ENCODE measurements at regions not wholly inside any gene's neighbourhood (a gene's known extent, or its start where the extent isn't known, plus 50 kb on each side); places are given as distances from the start of the nearest gene placed in this dataset.

DNA sequence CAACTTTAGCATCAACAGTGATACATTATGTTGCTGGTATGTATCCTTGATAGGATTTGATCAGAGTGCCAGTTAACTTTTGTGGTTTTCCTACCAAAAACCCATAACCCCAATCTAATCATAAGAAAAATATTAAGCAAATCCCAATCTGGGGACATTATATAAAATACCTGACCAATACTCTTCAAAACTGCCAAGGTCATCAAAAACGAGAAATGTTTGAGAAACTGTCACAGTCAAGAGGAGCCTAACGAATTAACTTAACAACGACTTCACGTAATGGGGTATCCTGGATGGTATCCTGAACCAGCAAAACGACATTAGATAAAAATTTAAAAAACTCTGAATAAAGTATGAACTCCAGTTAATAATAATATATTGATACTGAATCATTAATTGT is 51.7 kb upstream of the SRFBP1 start (continued):
- no peak for TF ChIP-seq AFF1 (IDR thresholded peaks at IDR 0.05; ENCODE audit: low read depth in 1 of 2, partially characterized antibody in 2 of 2)
- no peak for TF ChIP-seq SREBF2 (CRISPR knock-in tag; IDR thresholded peaks at IDR 0.05)
- no peak for TF ChIP-seq NONO (IDR thresholded peaks at IDR 0.05; ENCODE audit: low read depth in 2 of 2, low read length in 1 of 2)
- TF ChIP-seq WHSC1 (IDR thresholded peaks at IDR 0.05; ENCODE audit: low read length), result no peak
- no peak for TF ChIP-seq PTBP1 (IDR thresholded peaks at IDR 0.05; ENCODE audit: low read depth, low read length)
- no peak for TF ChIP-seq KLF10 (CRISPR knock-in tag; IDR thresholded peaks at IDR 0.05)
- TF ChIP-seq TARDBP (IDR thresholded peaks at IDR 0.05), result no peak
- peak; percentile 69 for TF ChIP-seq ZNF316 (IDR thresholded peaks at IDR 0.05)
- TF ChIP-seq MEF2A (IDR thresholded peaks at IDR 0.05; ENCODE audit: control insufficient read depth, low read depth, low read length), result no peak

All from K562 (cell line).